GM21576 (cell line): ENCODE measurements at regions not wholly inside any gene's neighbourhood (a gene's known extent, or its start where the extent isn't known, plus 50 kb on each side); places are given as distances from the start of the nearest gene placed in this dataset.
"Not testable (repeated sequence)": the region's sequence is repeated elsewhere in the genome, so short reads cannot be mapped to it uniquely, and the experiment has no call there.

ENCODE experiments used
- ATAC-seq: cut with Tn5 transposase; IDR thresholded peaks from one replicate; pipeline ENCODE4 v1.9.1; 2021; ENCODE audit warnings: mild to moderate bottlenecking, moderate library complexity; ENCODE audit not compliant: unreplicated experiment

DNA sequence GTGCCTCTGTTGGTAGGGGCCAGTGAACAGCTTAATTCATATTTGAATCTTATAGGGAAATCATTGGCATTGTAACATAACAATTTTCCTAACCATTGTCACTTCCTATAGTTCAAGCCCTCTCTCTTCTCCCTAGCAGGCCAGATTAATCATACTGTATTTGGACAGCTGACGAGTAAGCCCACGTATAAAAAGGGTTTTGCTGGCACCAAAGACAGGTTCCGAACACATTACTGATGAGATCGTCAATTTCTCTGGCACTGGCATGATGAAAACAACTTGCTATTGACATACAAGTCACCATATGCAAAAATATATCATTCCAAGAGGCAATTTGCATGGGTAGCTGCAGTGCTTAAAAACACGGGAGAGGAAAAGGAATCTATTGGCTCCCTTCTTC, 891.1 kb upstream of the AUTS2 start:
- ATAC-seq, result no peak

DNA sequence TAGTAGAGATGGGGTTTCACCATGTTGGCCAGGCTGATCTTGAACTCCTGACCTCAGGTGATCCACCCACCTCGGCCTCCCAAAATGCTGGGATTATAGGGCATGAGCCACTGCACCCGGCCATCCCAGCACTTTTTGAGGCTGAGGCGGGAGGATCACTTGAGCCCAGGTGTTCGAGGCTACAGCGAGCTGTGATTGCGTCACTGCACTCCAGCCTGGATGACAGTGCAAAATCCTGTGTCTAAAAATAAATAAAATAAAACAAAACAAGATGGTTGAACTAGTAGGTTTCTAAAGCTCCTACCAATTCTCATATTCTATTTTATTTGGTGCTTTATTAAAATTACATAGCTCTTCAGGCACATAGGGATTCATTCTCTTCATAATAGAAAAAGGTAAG, 890.3 kb upstream of the AUTS2 start:
- no peak for ATAC-seq

DNA sequence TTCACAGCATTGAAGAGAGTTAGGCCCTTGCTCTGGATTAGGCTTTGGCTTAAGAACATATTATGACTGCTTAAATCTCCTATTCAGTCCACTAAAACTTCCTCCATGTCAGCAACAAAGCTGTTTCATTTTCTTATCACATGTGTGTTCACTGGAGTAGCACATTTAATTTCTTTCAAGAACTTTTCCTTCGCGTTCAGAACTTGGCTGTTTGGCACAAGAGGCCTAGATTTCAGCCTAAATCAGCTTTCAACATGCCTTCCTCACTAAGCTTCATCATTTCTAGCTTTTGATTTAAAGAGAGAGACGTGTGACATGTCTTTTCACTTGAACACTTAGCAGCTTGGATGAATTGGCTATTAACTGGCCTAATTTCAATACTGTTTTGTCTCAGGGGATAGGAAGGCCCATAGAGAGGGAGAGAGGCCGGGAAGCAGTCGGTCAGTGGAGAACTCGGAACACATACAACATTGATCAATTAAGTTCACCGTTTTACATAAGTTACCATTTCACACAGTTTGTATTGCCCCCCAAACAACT, 885.2 kb upstream of the AUTS2 start:
- ATAC-seq, result no peak

DNA sequence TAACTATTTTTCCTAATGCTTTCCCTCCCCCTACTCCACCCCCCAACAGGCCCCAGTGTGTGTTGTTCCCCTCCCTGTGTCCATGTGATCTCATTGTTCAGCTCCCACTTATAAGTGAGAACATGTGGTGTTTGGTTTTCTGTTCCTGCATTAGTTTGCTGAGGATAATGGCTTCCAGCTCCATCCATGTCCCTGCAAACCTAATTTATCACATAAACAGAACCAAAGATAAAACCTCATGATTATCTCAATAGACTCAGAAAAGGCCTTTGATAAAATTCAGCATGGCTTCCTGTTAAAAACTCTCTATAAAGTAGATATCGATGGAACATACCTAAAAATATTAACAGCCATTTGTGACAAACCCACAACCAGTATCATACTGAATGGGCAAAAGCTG, 884.1 kb upstream of the AUTS2 start:
- ATAC-seq, result not testable (repeated sequence)

DNA sequence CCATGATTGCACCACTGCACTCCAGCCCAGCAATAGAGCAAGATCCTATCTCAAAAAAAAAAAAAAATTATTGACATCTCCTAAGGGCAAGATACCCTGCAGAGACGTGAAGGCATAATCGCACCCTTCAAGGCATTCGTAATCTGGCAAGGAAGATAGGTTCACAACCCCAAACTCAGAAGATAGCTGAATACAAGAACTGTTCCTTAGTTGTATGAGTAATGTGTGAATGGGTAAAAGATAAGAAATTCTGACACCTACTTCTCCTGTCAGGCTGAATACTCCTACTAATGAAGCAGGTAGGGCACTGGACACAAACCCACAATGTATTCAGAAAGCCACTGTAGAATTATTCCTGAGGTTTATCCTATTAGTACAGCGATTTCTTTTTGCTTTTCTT, 882.4 kb upstream of the AUTS2 start:
- no peak for ATAC-seq

DNA sequence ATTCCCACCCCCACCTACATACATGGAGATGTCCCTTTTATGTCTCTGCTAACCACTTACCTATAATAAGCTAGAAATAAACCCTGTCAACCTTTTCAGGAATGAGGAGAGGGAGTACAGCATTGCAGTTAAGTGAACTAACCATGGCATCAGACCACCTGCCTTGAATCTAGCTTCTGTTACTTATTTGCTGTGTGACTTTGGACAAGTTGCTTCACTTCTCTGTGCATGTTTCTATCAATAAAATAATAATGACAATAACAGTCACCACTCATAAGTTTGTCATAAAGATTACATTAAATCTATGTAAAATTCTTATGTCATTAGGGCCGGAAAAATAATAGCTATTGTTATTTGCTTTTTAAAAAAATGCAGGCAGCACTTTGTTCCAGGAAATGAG, 881.1 kb upstream of the AUTS2 start:
- ATAC-seq, result no peak

DNA sequence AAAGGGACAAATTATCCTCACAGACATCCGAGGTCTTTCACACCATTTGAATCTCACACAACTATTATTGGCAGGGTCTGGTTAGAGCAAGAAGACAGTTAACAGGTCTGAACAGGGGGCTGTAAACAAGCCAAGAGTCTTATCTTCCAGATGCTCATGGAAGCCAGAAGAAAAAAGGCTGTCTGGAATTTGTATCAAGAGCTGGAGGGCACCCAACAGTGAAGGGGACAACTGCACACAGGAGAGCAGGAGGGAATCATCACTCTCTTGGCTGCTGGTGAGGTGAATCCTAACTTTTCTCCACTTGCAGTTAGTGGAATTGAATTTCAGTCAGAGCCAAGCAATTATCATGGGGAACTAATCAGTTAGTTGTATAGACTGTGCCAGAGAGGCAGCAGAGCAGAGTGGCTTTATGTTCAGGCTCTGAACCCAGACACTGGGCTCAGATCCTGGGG, 880.2 kb upstream of the AUTS2 start:
- ATAC-seq, result no peak

DNA sequence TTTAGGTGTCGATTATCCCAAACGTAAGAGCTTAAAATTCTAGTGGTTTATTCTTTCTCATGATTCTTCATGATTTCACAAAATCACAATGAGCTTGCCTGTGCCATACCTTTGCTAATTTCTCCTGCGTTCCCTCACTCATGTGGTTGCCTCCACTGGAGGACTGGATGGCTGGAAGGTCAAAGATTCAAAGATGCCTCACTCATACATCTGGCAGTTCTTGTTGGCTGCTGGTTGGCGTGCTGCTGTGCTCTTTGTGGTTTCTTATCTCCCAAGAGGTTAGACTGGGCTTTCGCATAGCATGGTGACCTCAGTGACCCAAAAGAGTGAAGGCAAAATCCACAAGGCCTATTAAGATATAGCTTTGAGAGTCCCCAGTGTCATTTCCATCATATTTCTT, 877.6 kb upstream of the AUTS2 start:
- no peak for ATAC-seq

DNA sequence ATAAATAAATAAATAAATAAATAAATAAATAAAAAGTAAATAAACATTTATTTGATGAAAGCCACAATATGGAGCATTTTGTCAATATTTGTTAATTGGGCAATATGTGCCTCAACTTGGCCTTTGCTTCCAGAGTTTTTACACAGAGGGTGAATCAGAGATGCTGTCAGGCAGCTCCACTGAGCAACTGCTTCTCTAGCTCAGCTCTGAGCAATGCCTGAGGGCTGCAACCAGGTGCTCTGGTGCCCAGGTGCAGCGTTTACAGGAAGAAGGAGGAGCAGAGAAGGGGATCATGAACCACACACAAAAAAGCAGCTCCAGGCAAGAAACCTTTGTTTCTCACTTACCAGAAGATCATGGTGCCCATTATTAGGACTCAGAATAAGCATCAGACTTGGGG, 876.2 kb upstream of the AUTS2 start:
- no peak for ATAC-seq

DNA sequence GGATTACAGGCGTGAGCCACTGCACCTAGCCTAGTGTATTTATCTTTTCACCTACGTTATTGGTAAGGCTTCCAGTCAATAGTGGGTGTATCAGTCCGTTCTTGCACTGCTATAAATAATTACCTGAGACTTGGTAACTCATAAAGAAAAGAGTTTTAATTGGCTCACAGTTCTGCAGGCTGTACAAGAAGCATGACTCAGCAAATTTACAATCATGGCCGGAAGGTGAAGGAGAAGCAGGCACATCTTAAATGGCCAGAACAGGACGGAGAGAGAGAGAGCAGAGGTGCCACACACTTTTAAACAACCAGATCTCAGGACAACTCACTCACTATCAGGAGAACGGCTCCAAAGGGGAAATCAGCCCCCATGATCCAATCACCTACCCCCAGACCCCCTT, 873.3 kb upstream of the AUTS2 start:
- ATAC-seq, result no peak

DNA sequence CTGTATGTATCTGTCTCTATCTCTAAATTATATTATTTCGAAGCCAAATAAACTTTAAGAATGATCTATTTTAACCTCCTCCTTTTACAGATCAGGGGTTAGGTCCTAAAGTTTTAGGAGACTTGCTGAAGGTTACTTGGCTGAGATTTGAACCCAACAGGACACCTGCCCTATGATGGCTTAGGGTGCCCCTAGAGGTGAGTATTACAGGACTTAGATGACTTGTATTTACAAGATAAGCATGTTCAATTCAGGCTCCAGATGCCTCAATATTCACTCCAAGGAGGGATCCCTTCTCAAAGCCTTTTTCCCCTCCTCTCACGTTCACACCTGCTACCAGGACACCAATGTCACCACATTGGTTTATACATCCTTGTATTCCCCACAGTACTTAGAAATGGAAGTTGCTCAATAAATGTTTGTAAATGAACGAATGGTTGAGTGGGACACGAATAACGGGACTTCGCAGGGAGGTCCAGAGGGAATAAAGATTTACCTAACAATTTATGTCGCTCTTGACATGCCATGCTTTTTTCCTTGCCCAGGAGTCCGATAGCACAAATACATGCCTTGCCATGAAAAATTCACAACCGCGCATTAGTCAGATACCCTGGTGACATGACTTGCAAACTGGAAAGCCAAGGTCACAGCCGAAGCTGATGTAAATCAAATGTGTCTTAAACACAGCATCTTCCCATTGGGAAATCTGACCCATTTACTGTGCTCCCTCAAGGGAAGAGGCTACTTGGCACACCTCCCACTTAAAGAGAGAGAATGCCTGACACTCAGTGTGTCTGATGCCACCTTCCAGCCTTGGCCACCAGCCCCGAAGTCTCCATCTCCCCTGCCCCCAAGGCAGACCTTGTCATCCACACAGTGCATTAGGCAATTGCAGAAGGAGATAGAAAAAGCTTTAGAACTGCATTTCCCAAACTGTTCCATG, 872.2 kb upstream of the AUTS2 start:
- no peak for ATAC-seq

DNA sequence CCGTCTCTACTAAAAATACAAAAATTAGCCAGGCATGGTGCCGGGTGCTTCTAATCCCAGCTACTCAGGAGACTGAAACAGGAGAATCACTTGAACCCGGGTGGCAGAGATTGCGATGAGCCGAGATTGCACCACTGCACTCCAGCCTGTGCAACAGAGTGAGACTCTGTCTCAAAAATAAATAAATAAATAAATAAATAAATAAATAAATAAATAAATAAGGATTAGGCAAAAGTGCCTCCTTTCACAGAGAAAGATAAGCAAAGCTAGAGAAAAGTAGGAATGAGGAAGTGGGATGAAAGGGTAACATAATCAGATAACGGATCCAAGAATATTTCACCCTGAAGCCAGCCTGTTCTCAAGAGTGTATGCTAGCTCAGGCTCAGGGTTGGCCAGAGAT, 869.6 kb upstream of the AUTS2 start:
- ATAC-seq, result not testable (repeated sequence)

DNA sequence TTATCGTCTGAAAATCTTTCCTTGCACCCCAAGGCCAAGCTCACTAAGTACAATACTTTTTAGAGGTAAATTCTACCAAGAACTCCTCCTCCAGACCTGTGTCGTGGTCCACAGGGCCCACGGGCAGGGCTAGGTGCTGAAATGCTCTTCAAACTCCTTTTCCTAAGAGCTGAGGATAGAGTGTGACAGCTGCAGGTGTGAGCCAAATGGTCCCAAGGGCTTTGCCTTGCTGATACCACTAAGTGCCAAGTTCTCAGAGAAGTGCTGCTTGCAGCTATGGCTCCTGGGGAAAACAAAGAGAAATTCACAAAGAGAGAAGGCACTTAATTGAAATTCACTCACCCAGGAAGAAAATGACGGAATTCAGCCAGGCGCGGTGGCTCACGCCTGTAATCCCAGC, 868.9 kb upstream of the AUTS2 start:
- ATAC-seq, result no peak

DNA sequence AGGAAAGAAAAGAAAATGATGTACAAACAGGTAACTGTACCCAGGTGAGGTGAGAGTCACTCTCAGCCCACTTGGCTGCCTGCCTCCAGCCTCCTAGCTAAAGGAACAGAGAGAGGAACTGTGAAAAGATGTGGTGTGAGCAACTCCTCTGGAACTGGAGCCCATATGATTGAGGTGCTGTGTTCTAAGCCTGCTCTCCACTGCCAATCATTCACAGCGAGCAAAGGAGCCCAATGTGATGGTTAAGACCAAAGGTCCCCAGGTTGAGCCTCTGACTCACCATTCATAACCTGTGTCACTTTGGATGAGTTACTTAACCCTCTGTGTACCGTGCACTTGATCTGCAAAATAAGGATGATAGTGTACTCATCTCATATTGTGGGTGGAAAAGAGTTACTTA, 868.1 kb upstream of the AUTS2 start:
- no peak for ATAC-seq

DNA sequence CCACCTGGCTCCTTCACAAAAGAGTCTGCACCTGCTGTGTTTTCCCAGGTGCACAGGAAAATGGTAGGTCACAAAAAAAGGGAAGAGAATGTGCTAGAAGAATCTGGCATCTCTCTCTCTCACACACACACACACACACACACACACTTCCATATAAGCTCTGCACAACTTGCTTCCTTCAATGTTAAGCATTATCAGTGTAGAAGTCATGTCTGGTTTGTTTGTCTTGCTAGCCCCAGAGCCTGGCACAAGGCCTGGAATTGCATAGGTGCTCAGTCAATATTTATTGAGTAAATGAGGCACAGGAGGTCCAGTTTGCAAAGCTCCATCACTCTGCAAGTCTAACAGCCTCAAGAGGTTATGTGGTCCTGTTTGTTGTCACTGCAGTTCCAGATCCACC, 867.3 kb upstream of the AUTS2 start:
- no peak for ATAC-seq

DNA sequence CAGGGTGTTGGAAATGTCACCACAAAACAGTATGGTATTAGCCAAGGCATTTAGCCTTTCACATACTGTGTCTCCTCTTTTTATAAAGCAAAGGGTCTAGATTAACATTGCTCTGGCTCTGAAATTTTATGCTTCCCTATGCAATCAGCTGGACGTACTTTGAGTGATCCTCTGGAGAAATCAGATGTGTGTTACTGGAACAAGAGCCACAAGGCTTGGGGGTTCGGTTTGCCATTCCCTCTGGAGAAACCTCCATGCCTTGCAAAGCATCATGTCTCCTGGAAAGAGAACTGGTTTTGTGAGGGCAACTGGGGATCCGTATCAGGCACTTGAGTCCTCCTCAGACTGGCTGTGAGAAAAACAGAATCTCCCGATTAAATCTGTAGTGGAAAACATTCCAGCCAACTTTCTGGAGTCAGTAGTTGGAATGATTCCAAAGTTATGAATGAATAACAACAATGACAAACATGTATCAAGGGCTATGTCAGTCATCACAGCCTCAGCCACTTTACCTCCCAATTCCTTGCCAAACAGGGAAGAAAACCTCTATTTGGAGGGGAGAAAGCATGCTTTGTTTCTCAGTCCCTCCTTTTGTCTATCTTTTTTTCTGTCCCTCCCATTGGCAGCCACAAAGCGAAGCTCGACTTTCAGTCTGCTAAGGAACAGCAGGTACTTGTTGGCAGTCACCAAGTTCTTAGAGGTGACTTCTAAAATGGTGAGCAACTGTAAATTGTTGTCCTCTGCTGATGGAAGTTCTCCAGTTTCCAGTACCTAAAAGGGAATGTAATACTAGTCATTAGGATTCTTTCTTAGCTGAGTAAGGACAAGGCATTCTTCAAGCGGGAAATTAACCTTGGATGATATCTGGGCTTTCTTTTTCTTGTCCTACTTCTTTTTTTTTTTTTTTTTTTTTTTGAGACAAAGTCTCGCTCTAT, 864.8 kb upstream of the AUTS2 start:
- no peak for ATAC-seq

DNA sequence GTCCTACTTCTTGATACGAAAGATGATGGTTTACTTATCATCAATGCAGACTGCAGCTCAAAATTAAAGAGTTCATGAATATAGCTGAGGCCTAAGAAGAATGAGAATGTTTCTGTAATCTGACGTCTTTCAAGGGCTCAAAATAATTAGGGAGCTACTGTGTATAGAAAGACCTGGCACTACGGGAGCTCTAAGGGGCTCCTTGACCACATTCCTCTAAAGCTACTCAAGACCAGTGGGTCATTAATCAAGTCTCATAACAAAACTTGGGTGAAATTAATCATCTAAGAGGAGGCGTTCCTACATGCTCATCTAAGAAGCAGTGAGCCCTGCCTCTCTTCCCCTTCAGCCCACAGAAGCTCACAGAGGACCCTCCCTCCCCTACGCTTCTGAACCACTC, 863.8 kb upstream of the AUTS2 start:
- no peak for ATAC-seq

DNA sequence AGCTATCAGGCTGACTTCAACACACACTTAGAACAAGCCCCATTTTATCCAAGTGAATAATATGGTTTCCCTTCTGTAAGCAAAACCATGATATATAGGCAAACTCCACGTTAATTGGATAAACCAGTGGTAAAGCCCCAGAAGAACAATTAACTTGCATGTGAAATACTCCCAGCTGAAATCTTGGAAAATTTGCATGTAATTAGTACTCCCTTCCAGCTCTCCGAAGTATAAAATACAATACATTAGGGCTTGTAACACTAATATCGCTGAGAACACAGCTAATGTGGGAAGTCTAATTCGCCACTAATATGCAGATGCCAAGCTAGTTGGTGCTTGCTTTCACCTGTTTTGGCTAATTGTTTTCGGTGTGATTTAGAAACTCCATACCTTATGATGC, 859.0 kb upstream of the AUTS2 start:
- no peak for ATAC-seq

DNA sequence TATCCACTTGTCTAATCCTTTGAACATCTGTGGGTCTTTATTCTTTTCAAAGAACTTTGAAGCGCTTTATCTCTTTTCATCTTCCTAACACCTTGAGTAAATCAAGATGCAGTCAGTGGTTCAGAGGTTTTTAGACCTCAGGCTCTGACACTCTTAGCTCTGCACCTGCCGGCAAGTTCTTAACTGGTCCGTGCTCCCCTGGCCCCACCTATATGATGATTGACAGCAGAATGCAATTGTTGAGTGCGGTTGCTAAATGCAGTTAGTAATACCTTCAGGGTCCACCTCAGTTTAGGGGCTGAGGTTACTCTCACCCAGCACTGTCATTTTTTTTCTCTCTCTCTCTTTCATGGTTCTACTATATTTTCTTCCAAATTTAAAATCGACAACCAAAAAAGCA, 854.2 kb upstream of the AUTS2 start:
- ATAC-seq, result no peak

DNA sequence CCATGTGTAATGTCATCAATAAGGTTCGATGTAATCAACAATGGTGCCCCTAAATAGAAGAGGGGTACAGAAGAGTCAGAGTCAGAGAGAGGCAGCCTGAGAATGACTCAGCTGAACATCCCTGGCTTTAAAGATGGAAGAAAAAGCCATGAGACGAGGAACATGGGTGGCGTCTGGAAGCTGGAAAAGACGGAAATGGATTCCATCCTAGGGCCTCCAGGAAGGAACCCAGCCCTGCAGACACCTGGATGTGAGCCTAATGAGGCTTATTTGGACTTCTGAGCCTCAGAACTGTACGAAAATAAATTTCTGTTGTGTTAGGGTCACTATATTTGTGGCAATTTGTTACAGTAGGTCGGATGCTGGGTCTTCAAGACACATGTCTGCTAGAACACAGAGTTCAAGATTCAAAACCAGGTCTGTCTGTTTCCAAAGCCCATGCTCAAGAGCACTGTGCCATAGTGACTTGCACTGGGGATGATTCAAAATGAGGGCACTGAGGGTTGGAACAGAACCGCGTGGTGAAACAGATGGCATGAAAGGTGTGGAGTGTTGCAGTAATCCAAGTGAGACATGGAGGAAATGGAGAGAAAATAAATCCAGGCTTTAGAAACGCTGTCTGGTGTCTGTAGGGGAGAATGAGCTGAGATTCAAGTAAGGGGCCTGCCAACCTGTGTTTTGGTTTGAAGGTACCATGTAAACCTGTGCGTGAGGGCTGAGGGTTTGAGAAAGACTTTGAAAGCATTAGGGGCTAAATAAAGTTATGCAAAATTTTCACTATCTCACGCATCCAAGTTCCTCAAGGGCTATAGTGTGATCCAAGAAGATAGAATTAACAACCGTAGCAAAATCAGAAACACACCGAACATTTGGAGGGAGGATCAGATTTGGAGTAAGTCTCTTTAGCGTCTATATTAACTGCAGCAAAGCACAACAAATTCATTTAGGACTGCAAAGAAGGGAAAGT, 849.1 kb upstream of the AUTS2 start:
- no peak for ATAC-seq
